Islet of Langerhans (tissue), 1 donor: ENCODE measurements at regions not wholly inside any gene's neighbourhood (a gene's known extent, or its start where the extent isn't known, plus 50 kb on each side); places are given as distances from the start of the nearest gene placed in this dataset.
A peak's percentile ranks its signal among the peaks of the same experiment; 100 is the strongest.
"Not testable (repeated sequence)": the region's sequence is repeated elsewhere in the genome, so short reads cannot be mapped to it uniquely, and the experiment has no call there.

Experiments used
- FAIRE-seq: peaks from one replicate; lab custom pipeline; 2011; peaks lifted over from hg19 to GRCh38; lab: Jason Lieb, UNC

- FAIRE-seq = peak; percentile 38
Observed at GRCh38 chr18:77373730-77374445, 124.2 kb downstream of the GALR1 start.

GRCh38 chr18:77374446-77374805 lies 124.8 kb downstream of the GALR1 start:
- no peak for FAIRE-seq

- no peak for FAIRE-seq
Observed at GRCh38 chr18:77376043-77376732, 126.5 kb downstream of the GALR1 start.

- peak; percentile 79 for FAIRE-seq
Observed at GRCh38 chr18:77376733-77377094, 127.1 kb downstream of the GALR1 start.

GRCh38 chr18:77377813-77378212 lies 128.2 kb downstream of the GALR1 start:
- no peak for FAIRE-seq

GRCh38 chr18:77379976-77380509 lies 130.4 kb downstream of the GALR1 start:
- FAIRE-seq = no peak

GRCh38 chr18:77380695-77381094 lies 131.0 kb downstream of the GALR1 start:
- FAIRE-seq = no peak

GRCh38 chr18:77392321-77392720 lies 142.7 kb downstream of the GALR1 start:
- no peak for FAIRE-seq

- no peak for FAIRE-seq
Observed at GRCh38 chr18:77393519-77393918, 143.9 kb downstream of the GALR1 start.

GRCh38 chr18:77395953-77396352 lies 146.3 kb downstream of the GALR1 start:
- no peak for FAIRE-seq

- FAIRE-seq = no peak
Observed at GRCh38 chr18:77397056-77397455, 147.4 kb downstream of the GALR1 start.

- no peak for FAIRE-seq
Observed at GRCh38 chr18:77397617-77398016, 148.0 kb downstream of the GALR1 start.

- FAIRE-seq = no peak
Observed at GRCh38 chr18:77400561-77400960, 150.9 kb downstream of the GALR1 start.

- no peak for FAIRE-seq
Observed at GRCh38 chr18:77401173-77401572, 151.5 kb downstream of the GALR1 start.

- FAIRE-seq = no peak
Observed at GRCh38 chr18:77403969-77404535, 154.4 kb downstream of the GALR1 start.

- FAIRE-seq = no peak
Observed at GRCh38 chr18:77405096-77405495, 155.4 kb downstream of the GALR1 start.

GRCh38 chr18:77407733-77408132 lies 158.1 kb downstream of the GALR1 start:
- FAIRE-seq = no peak

GRCh38 chr18:77421546-77421945 lies 171.9 kb downstream of the GALR1 start:
- FAIRE-seq = not testable (repeated sequence)

- no peak for FAIRE-seq
Observed at GRCh38 chr18:77422974-77423867, 173.6 kb downstream of the GALR1 start.

GRCh38 chr18:77433076-77433475 lies 183.4 kb downstream of the GALR1 start:
- no peak for FAIRE-seq

GRCh38 chr18:77439888-77440287 lies 190.2 kb downstream of the GALR1 start:
- FAIRE-seq = no peak

GRCh38 chr18:77442393-77442792 lies 192.7 kb downstream of the GALR1 start:
- FAIRE-seq = no peak
